ENCODE measurements at regions not wholly inside any gene's neighbourhood (a gene's known extent, or its start where the extent isn't known, plus 50 kb on each side); places are given as distances from the start of the nearest gene placed in this dataset.

DNA sequence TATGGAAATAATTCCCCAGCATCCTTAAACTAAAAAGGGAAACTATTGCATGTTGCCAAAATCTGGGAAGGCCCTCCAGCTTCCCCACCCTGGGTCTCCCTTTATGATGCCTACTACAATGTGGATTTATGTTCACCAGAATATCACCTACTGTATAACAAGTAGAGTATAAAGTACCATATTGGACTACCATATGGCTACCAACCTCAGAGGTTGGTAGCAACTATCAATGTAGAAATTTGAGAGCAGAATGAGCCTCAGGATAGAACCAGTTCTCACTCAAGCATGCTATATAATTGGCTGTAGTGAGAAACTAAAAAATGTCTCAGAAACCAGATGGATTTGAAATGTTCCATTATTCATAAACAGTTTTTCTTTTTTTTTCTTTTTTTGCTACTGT, 918.4 kb downstream of the MCTP2 start:
- TF ChIP-seq RARB (CRISPR knock-in tag; IDR thresholded peaks at IDR 0.05): no peak
- TF ChIP-seq BACH2 (CRISPR knock-in tag; IDR thresholded peaks at IDR 0.05; ENCODE audit: borderline replicate concordance): no peak
- no peak for TF ChIP-seq TCF4 (CRISPR knock-in tag; IDR thresholded peaks at IDR 0.05; ENCODE audit: borderline replicate concordance)
- no peak for TF ChIP-seq ESRRG (CRISPR knock-in tag; IDR thresholded peaks at IDR 0.05)
- TF ChIP-seq ZNF565 (CRISPR knock-in tag; conservative IDR thresholded peaks at IDR 0.05; ENCODE audit: low read depth): no peak

All from SK-N-SH treated with all-trans-retinoic acid at 6 μM for 48 hours (cell line).